Hepatocyte (in vitro differentiated cells): ENCODE measurements at regions not wholly inside any gene's neighbourhood (a gene's known extent, or its start where the extent isn't known, plus 50 kb on each side); places are given as distances from the start of the nearest gene placed in this dataset.

Experiments
- DNase-seq: peaks from one replicate; pipeline ENCODE4 v3.0.0-alpha.2; 2016; ENCODE audit warnings: low spot score
- H2AFZ ChIP-seq: fragments of 200-600 bp; sonication (generic); 2 replicates; pipeline ENCODE4 v1.6.0; 2016; ENCODE audit warnings: antibody characterized with exemption, mild to moderate bottlenecking
- H3K27ac ChIP-seq: fragments of 200-600 bp; sonication (generic); 2 replicates; pipeline ENCODE4 v1.5.1; 2016; ENCODE audit warnings: mild to moderate bottlenecking
- H3K27me3 ChIP-seq: fragments of 200-600 bp; sonication (generic); 2 replicates; pipeline ENCODE4 v1.6.1; 2016
- H3K36me3 ChIP-seq: fragments of 200-600 bp; sonication (generic); replicated peaks from 2 replicates; pipeline ENCODE4 v1.5.1; 2016; ENCODE audit warnings: low read depth; ENCODE audit not compliant: insufficient read depth
- H3K4me1 ChIP-seq: fragments of 200-600 bp; sonication (generic); 2 replicates; pipeline ENCODE4 v1.5.1; 2016; ENCODE audit warnings: mild to moderate bottlenecking, moderate library complexity; ENCODE audit not compliant: insufficient read depth
- H3K4me2 ChIP-seq: fragments of 200-600 bp; sonication (generic); 2 replicates; pipeline ENCODE4 v1.6.0; 2016
- H3K4me3 ChIP-seq: fragments of 200-600 bp; sonication (generic); 2 replicates; pipeline ENCODE4 v1.5.1; 2016; ENCODE audit warnings: mild to moderate bottlenecking
- H3K79me2 ChIP-seq: fragments of 200-600 bp; sonication (generic); 2 replicates; pipeline ENCODE4 v1.6.0; 2017; ENCODE audit warnings: mild to moderate bottlenecking
- H3K9me2 ChIP-seq: fragments of 200-600 bp; sonication (generic); replicated peaks from 2 replicates; pipeline ENCODE4 v1.6.0; 2017; ENCODE audit warnings: mild to moderate bottlenecking; ENCODE audit not compliant: insufficient read depth
- H3K9me3 ChIP-seq: fragments of 200-600 bp; sonication (generic); 2 replicates; pipeline ENCODE4 v1.5.1; 2016; ENCODE audit warnings: low read depth, mild to moderate bottlenecking
- H4K20me1 ChIP-seq: fragments of 200-600 bp; sonication (generic); 2 replicates; pipeline ENCODE4 v1.6.0; 2016; ENCODE audit warnings: mild to moderate bottlenecking; ENCODE audit not compliant: insufficient read depth, poor library complexity, severe bottlenecking
- EZH2 ChIP-seq: fragments of 200-600 bp; sonication (generic); IDR thresholded peaks from 2 replicates; pipeline ENCODE4 v1.6.1; 2016; ENCODE audit warnings: antibody characterized with exemption, mild to moderate bottlenecking, borderline replicate concordance
- EZH2phosphoT487 ChIP-seq: fragments of 200-600 bp; sonication (generic); IDR thresholded peaks from one replicate; pipeline ENCODE4 v1.6.1; 2018; ENCODE audit warnings: antibody characterized with exemption, mild to moderate bottlenecking, low read depth, moderate library complexity; ENCODE audit not compliant: unreplicated experiment, severe bottlenecking
- WGBS: methylation state at CpG from one replicate; pipeline ENCODE4 v1.1.6; 2016; ENCODE audit warnings: low lambda C conversion rate; ENCODE audit errors: missing lambda C conversion rate; 5-methylcytosine and 5-hydroxymethylcytosine counted together
- TF ChIP-seq, protein P1 (sequence below): fragments of 200-600 bp; sonication (generic); IDR thresholded peaks from 2 replicates; pipeline ENCODE4 v1.5.1; 2016; ENCODE audit warnings: antibody characterized with exemption, mild to moderate bottlenecking; ENCODE audit not compliant: poor library complexity

GRCh38 chr13:22422023-22422422, 751.1 kb downstream of the FGF9 start:
- Histone ChIP-seq H3K4me3 (no peak overlapping the region), H3K9me2 (no peaks in the 10 kb centered on the region), H3K9me3 (no peaks in the 10 kb centered on the region), H3K4me1 (no peaks in the 10 kb centered on the region), H3K4me2 (no peak overlapping the region), H3K36me3 (no peaks in the 10 kb centered on the region), H3K27me3 (no peaks in the 10 kb centered on the region), H4K20me1 (no peaks in the 10 kb centered on the region), H3K79me2 (no peaks in the 10 kb centered on the region), H2AFZ (no peak overlapping the region), H3K27ac (no peak overlapping the region)
- no peak for DNase-seq
- TF ChIP-seq, protein P1, sequence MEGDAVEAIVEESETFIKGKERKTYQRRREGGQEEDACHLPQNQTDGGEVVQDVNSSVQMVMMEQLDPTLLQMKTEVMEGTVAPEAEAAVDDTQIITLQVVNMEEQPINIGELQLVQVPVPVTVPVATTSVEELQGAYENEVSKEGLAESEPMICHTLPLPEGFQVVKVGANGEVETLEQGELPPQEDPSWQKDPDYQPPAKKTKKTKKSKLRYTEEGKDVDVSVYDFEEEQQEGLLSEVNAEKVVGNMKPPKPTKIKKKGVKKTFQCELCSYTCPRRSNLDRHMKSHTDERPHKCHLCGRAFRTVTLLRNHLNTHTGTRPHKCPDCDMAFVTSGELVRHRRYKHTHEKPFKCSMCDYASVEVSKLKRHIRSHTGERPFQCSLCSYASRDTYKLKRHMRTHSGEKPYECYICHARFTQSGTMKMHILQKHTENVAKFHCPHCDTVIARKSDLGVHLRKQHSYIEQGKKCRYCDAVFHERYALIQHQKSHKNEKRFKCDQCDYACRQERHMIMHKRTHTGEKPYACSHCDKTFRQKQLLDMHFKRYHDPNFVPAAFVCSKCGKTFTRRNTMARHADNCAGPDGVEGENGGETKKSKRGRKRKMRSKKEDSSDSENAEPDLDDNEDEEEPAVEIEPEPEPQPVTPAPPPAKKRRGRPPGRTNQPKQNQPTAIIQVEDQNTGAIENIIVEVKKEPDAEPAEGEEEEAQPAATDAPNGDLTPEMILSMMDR, result no peak
- TF ChIP-seq EZH2phosphoT487, result no peak
- no peak for TF ChIP-seq EZH2

GRCh38 chr13:22422712-22423111, 751.8 kb downstream of the FGF9 start:
- WGBS, result 89% methylated on average over 7 of the region's 7 CpGs

GRCh38 chr13:22423261-22423660, 752.4 kb downstream of the FGF9 start:
- H3K36me3 ChIP-seq, result no peaks in the 10 kb centered on the region
- H3K79me2 ChIP-seq, result no peaks in the 10 kb centered on the region
- no peak overlapping the region for H3K4me2 ChIP-seq
- H4K20me1 ChIP-seq, result no peaks in the 10 kb centered on the region
- no peaks in the 10 kb centered on the region for H3K27me3 ChIP-seq
- WGBS, result 95% methylated on average over 1 of the region's 1 CpG
- H3K27ac ChIP-seq, result no peak overlapping the region
- no peaks in the 10 kb centered on the region for H3K9me2 ChIP-seq
- peaks cover 9% of the 10 kb centered on the region for H3K4me1 ChIP-seq
- DNase-seq, result no peak
- H3K4me3 ChIP-seq, result no peak overlapping the region
- no peaks in the 10 kb centered on the region for H3K9me3 ChIP-seq
- TF ChIP-seq EZH2phosphoT487 (no peak), EZH2 (no peak)
- TF ChIP-seq, protein P1, result no peak
- no peak overlapping the region for H2AFZ ChIP-seq

More at GRCh38 chr13:22422712-22423111, 751.8 kb downstream of the FGF9 start:
- DNase-seq, result no peak
- no peaks in the 10 kb centered on the region for H3K9me3 ChIP-seq
- TF ChIP-seq EZH2phosphoT487 (no peak), EZH2 (no peak)
- TF ChIP-seq, protein P1, result no peak
- H3K4me2 ChIP-seq, result no peak overlapping the region
- no peak overlapping the region for H2AFZ ChIP-seq
- no peaks in the 10 kb centered on the region for H4K20me1 ChIP-seq
- H3K36me3 ChIP-seq, result no peaks in the 10 kb centered on the region
- no peaks in the 10 kb centered on the region for H3K79me2 ChIP-seq
- no peaks in the 10 kb centered on the region for H3K9me2 ChIP-seq
- H3K4me3 ChIP-seq, result no peak overlapping the region
- H3K4me1 ChIP-seq, result peaks cover 6% of the 10 kb centered on the region
- H3K27me3 ChIP-seq, result no peaks in the 10 kb centered on the region
- H3K27ac ChIP-seq, result no peak overlapping the region

GRCh38 chr13:22425087-22425486, 754.2 kb downstream of the FGF9 start:
- H3K27ac ChIP-seq, result no peak overlapping the region
- peaks cover 9% of the 10 kb centered on the region for H3K4me1 ChIP-seq
- no peak overlapping the region for H3K4me3 ChIP-seq
- H3K27me3 ChIP-seq, result no peaks in the 10 kb centered on the region
- H3K79me2 ChIP-seq, result no peaks in the 10 kb centered on the region
- H3K4me2 ChIP-seq, result no peak overlapping the region
- no peak overlapping the region for H2AFZ ChIP-seq
- TF ChIP-seq, protein P1, result no peak
- TF ChIP-seq EZH2phosphoT487 (no peak), EZH2 (no peak)
- H3K9me2 ChIP-seq, result no peaks in the 10 kb centered on the region
- H4K20me1 ChIP-seq, result no peaks in the 10 kb centered on the region
- no peak for DNase-seq
- H3K9me3 ChIP-seq, result no peaks in the 10 kb centered on the region
- H3K36me3 ChIP-seq, result no peaks in the 10 kb centered on the region
- 95% methylated on average over 4 of the region's 4 CpGs for WGBS
